IMR-90 (cell line): ENCODE measurements at regions not wholly inside any gene's neighbourhood (a gene's known extent, or its start where the extent isn't known, plus 50 kb on each side); places are given as distances from the start of the nearest gene placed in this dataset.

ENCODE experiments used
- ATAC-seq: fragments of 200-7000 bp; cut with Tn5 transposase; 2 replicates; pipeline ENCODE4 v1.9.1; 2020; ENCODE audit warnings: low read depth, mild to moderate bottlenecking, moderate library complexity
- BruUV-seq: library from RNA; stranded (reverse); fragments of 400-500 nt; replicated peaks from 2 replicates; lab custom pipeline; 2021; lab: Mats Ljungman, UMichigan
- CTCF ChIA-PET: fragments of 300-600 bp; formaldehyde crosslinking; extraction: SDS; loops from one replicate; lab custom pipeline; 2021; ENCODE audit warnings: antibody characterized with exemption; lab: Yijun Ruan, JAX
- POLR2A ChIA-PET: fragments of 300-600 bp; sonication (Branson Sonifier 250); formaldehyde crosslinking; loops from one replicate; lab custom pipeline; 2022; ENCODE audit warnings: antibody characterized with exemption; ENCODE audit not compliant: unreplicated experiment; lab: Charles Lee
- DNase-seq: peaks from one replicate; pipeline ENCODE4 v3.0.0; 2013
- H2AFZ ChIP-seq: replicated peaks from 2 replicates; pipeline ENCODE3; 2013; ENCODE audit warnings: low read length, mild to moderate bottlenecking; ENCODE audit not compliant: poor library complexity
- H2AK5ac ChIP-seq: 2 replicates; pipeline ENCODE4 v1.6.1; 2013; ENCODE audit warnings: low read depth, low read length, inconsistent platforms
- H2AK9ac ChIP-seq: replicated peaks from 2 replicates; pipeline ENCODE3; 2013; ENCODE audit warnings: mild to moderate bottlenecking, low read depth, low read length, moderate library complexity; ENCODE audit not compliant: poor library complexity
- H2BK120ac ChIP-seq: 2 replicates; pipeline ENCODE4 v1.6.1; 2013; ENCODE audit warnings: low read depth, low read length, inconsistent platforms
- H2BK15ac ChIP-seq: 3 replicates; pipeline ENCODE4 v1.6.1; 2013; ENCODE audit warnings: low read depth, low read length, inconsistent platforms
- H2BK20ac ChIP-seq: 2 replicates; pipeline ENCODE4 v1.6.1; 2013; ENCODE audit warnings: low read depth, mild to moderate bottlenecking, inconsistent platforms, low read length, moderate library complexity
- H2BK5ac ChIP-seq: 2 replicates; pipeline ENCODE4 v1.6.1; 2013; ENCODE audit warnings: mild to moderate bottlenecking, low read depth, low read length, inconsistent platforms; ENCODE audit not compliant: poor library complexity, severe bottlenecking
- H3K14ac ChIP-seq: replicated peaks from 2 replicates; pipeline ENCODE4 v1.6.1; 2013; ENCODE audit warnings: low read depth, low read length, inconsistent platforms
- H3K18ac ChIP-seq: 2 replicates; pipeline ENCODE4 v1.6.1; 2013; ENCODE audit warnings: low read depth, low read length, control low read depth
- H3K23ac ChIP-seq: 2 replicates; pipeline ENCODE4 v1.6.1; 2013; ENCODE audit warnings: low read depth, low read length, inconsistent platforms
- H3K27ac ChIP-seq: 2 replicates; pipeline ENCODE4 v1.5.1; 2013; ENCODE audit warnings: mild to moderate bottlenecking, control low read depth, low read length; ENCODE audit not compliant: insufficient read depth
- H3K27me3 ChIP-seq: 2 replicates; pipeline ENCODE4 v1.6.1; 2013; ENCODE audit warnings: low read length; ENCODE audit not compliant: control insufficient read depth, insufficient read depth
- H3K36me3 ChIP-seq: 2 replicates; pipeline ENCODE4 v1.6.1; 2013; ENCODE audit warnings: low read length, mixed read lengths; ENCODE audit not compliant: control insufficient read depth, insufficient read depth
- H3K4ac ChIP-seq: 2 replicates; pipeline ENCODE4 v1.6.1; 2013; ENCODE audit warnings: low read depth, low read length, inconsistent platforms
- H3K4me1 ChIP-seq: 2 replicates; pipeline ENCODE4 v1.6.1; 2013; ENCODE audit warnings: low read length, mixed read lengths; ENCODE audit not compliant: control insufficient read depth, insufficient read depth
- H3K4me2 ChIP-seq: 2 replicates; pipeline ENCODE4 v1.6.1; 2013; ENCODE audit warnings: low read depth, mild to moderate bottlenecking, control low read depth, low read length, moderate library complexity
- H3K4me3 ChIP-seq: 2 replicates; pipeline ENCODE4 v1.5.1; 2013; ENCODE audit warnings: low read depth, mild to moderate bottlenecking, control low read depth, low read length, moderate library complexity; ENCODE audit not compliant: insufficient read depth
- H3K56ac ChIP-seq: 2 replicates; pipeline ENCODE4 v1.6.1; 2013; ENCODE audit warnings: low read length, inconsistent platforms; ENCODE audit not compliant: insufficient read depth; ENCODE audit errors: extremely low read depth
- H3K79me1 ChIP-seq, 2 experiments: 2 replicates each; pipeline ENCODE4 v1.6.1; 2013; ENCODE audit warnings: low read length in 2 of 2, inconsistent platforms in 1 of 2, low read depth in 1 of 2
- H3K9ac ChIP-seq: 2 replicates; pipeline ENCODE4 v1.6.1; 2013; ENCODE audit warnings: low read depth, low read length, control low read depth
- H3K9me1 ChIP-seq: 2 replicates; pipeline ENCODE4 v1.6.1; 2013; ENCODE audit warnings: low read length, inconsistent platforms; ENCODE audit not compliant: insufficient read depth
- H3K9me3 ChIP-seq: 2 replicates; pipeline ENCODE4 v1.6.1; 2013; ENCODE audit warnings: low read length; ENCODE audit not compliant: control insufficient read depth, insufficient read depth
- H4K20me1 ChIP-seq: 2 replicates; pipeline ENCODE4 v1.6.1; 2013; ENCODE audit warnings: low read length, inconsistent platforms; ENCODE audit not compliant: insufficient read depth
- H4K5ac ChIP-seq: 2 replicates; pipeline ENCODE4 v1.6.1; 2013; ENCODE audit warnings: mild to moderate bottlenecking, low read depth, low read length, control low read depth
- H4K8ac ChIP-seq, 2 experiments: 2 replicates each; pipeline ENCODE4 v1.6.1; 2013; ENCODE audit warnings: low read depth in 2 of 2, low read length in 2 of 2, control low read depth in 1 of 2, inconsistent platforms in 1 of 2
- H4K91ac ChIP-seq: 2 replicates; pipeline ENCODE4 v1.6.1; 2013; ENCODE audit warnings: low read depth, low read length, inconsistent platforms; ENCODE audit not compliant: insufficient read depth
- CEBPB ChIP-seq: IDR thresholded peaks from 2 replicates; pipeline ENCODE4 v1.6.1; 2012; ENCODE audit warnings: low read depth, low read length, improper control_type of control experiment
- FOS ChIP-seq: fragments of 150-350 bp; IDR thresholded peaks from 2 replicates; pipeline ENCODE4 v1.6.1; 2016; ENCODE audit warnings: low read depth, low read length
- MXI1 ChIP-seq: IDR thresholded peaks from 2 replicates; pipeline ENCODE4 v1.6.1; 2012; ENCODE audit warnings: low read depth, mild to moderate bottlenecking, low read length, moderate library complexity, borderline replicate concordance
- NFE2L2 ChIP-seq: fragments of 150-350 bp; IDR thresholded peaks from 2 replicates; pipeline ENCODE4 v1.6.1; 2016; ENCODE audit warnings: low read depth, mild to moderate bottlenecking, low read length
- RAD21 ChIP-seq: IDR thresholded peaks from 2 replicates; pipeline ENCODE4 v1.6.1; 2012; ENCODE audit warnings: low read length, improper control_type of control experiment
- SMC3 ChIP-seq: fragments of 150-350 bp; IDR thresholded peaks from 2 replicates; pipeline ENCODE4 v1.6.1; 2016; ENCODE audit warnings: low read depth, mild to moderate bottlenecking, antibody characterized with exemption, low read length, moderate library complexity
- WGBS, 2 experiments: methylation state at CpG; one replicate each; pipeline versions ENCODE4 v1.1.5 to v1.1.7; 2013; ENCODE audit warnings: missing lambda C conversion rate in 2 of 2; ENCODE audit not compliant: insufficient read length in 1 of 2; ENCODE audit errors: extremely low coverage in 2 of 2; 5-methylcytosine and 5-hydroxymethylcytosine counted together
- dilution Hi-C: fragments of 300-500 bp; cut with HindIII; formaldehyde crosslinking; loops from one replicate; pipeline ENCODE4 v1.14.3; 2018; ENCODE audit warnings: low sequenced_read_pairs; ENCODE audit not compliant: unreplicated experiment
- in situ Hi-C: fragments of 300-500 bp; cut with MboI; formaldehyde crosslinking; loops from 3 replicates; pipeline ENCODE4 v1.14.3; 2019; ENCODE audit warnings: low sequenced_read_pairs, inconsistent platforms, mixed read lengths
- intact Hi-C: fragments of 100-400 bp; cut with micrococcal nuclease; formaldehyde crosslinking; loops from 2 replicates; pipeline ENCODE4 v1.10.0; 2022
- TF ChIP-seq, protein P1 (sequence below): fragments of 150-350 bp; IDR thresholded peaks from 2 replicates; pipeline ENCODE4 v1.6.1; 2017; ENCODE audit warnings: mild to moderate bottlenecking, antibody characterized with exemption, low read length, low read depth
- TF ChIP-seq, protein P2 (sequence below): fragments of 150-350 bp; IDR thresholded peaks from 2 replicates; pipeline ENCODE4 v1.6.1; 2016; ENCODE audit warnings: low read depth, mild to moderate bottlenecking, low read length, moderate library complexity, borderline replicate concordance
- TF ChIP-seq, protein P3 (sequence below): conservative IDR thresholded peaks from 2 replicates; pipeline ENCODE4 v1.5.1; 2012; ENCODE audit warnings: mild to moderate bottlenecking, low read depth, low read length, improper control_type of control experiment

DNA sequence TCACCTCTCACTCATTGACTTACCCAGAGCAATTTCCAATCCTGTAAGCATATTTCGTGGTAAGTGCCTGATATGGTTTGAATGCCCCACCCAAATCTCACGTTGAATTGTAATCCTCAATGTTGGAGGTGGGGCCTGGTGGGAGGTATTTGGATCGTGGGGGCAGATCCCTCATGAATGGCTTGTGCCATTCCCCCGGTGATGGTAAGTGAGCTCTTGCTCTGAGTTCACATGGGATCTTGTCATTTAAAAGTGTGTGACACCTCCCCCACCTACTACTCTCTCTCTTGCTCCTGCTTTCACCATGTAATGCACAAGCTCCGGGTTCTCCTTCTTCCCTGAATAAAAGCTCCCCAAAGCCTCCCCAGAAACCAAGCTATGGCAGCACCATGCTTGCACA, 1165.5 kb downstream of the CDH12 start:
- no peak overlapping the region for H3K18ac ChIP-seq
- no peak overlapping the region for H4K91ac ChIP-seq
- 100% methylated on average over 1 of the region's 5 CpGs; no CpG with 5 or more reads in 1 of the 2 experiments for WGBS, 2 experiments
- in situ Hi-C loops, result no loop called here
- CTCF ChIA-PET, result no interaction called here
- no peak overlapping the region for H3K27ac ChIP-seq
- H2AK9ac ChIP-seq, result no peak overlapping the region
- no peak overlapping the region for H2BK120ac ChIP-seq
- H3K23ac ChIP-seq, result no peak overlapping the region
- no peaks in the 10 kb centered on the region for H3K9me3 ChIP-seq
- POLR2A ChIA-PET, result no interaction called here
- dilution Hi-C loops, result no loop called here
- H3K4me3 ChIP-seq, result no peak overlapping the region
- intact Hi-C loops, result no loop called here
- peaks cover 1% of the 10 kb centered on the region; the same call in 1 of the 2 replicates for H3K4me1 ChIP-seq
- no peak overlapping the region for H3K4ac ChIP-seq
- no peak overlapping the region for H3K9ac ChIP-seq
- no TSS peak for BruUV-seq
- H3K14ac ChIP-seq, result no peak overlapping the region
- H2AFZ ChIP-seq, result no peak overlapping the region
- H3K36me3 ChIP-seq, result no peaks in the 10 kb centered on the region
- H2BK5ac ChIP-seq, result no peak overlapping the region
- H2AK5ac ChIP-seq, result no peak overlapping the region
- H3K56ac ChIP-seq, result no peak overlapping the region
- no peak overlapping the region for H3K4me2 ChIP-seq
- no peak overlapping the region for H2BK15ac ChIP-seq
- DNase-seq (no peak), ATAC-seq (no peak)
- no peaks in the 10 kb centered on the region for H3K79me1 ChIP-seq
- H2BK20ac ChIP-seq, result no peak overlapping the region
- H3K27me3 ChIP-seq, result no peaks in the 10 kb centered on the region
- H4K5ac ChIP-seq, result no peak overlapping the region
- H4K20me1 ChIP-seq, result no peaks in the 10 kb centered on the region
- H4K8ac ChIP-seq, result no peak overlapping the region
- H3K9me1 ChIP-seq, result no peaks in the 10 kb centered on the region
- TF ChIP-seq FOS, result no peak
- TF ChIP-seq SMC3, result no peak
- TF ChIP-seq RAD21, result no peak
- TF ChIP-seq, protein P1, sequence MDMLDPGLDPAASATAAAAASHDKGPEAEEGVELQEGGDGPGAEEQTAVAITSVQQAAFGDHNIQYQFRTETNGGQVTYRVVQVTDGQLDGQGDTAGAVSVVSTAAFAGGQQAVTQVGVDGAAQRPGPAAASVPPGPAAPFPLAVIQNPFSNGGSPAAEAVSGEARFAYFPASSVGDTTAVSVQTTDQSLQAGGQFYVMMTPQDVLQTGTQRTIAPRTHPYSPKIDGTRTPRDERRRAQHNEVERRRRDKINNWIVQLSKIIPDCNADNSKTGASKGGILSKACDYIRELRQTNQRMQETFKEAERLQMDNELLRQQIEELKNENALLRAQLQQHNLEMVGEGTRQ, result no peak
- TF ChIP-seq MXI1, result no peak
- TF ChIP-seq, protein P2, sequence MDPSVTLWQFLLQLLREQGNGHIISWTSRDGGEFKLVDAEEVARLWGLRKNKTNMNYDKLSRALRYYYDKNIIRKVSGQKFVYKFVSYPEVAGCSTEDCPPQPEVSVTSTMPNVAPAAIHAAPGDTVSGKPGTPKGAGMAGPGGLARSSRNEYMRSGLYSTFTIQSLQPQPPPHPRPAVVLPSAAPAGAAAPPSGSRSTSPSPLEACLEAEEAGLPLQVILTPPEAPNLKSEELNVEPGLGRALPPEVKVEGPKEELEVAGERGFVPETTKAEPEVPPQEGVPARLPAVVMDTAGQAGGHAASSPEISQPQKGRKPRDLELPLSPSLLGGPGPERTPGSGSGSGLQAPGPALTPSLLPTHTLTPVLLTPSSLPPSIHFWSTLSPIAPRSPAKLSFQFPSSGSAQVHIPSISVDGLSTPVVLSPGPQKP, result no peak
- TF ChIP-seq, protein P3, sequence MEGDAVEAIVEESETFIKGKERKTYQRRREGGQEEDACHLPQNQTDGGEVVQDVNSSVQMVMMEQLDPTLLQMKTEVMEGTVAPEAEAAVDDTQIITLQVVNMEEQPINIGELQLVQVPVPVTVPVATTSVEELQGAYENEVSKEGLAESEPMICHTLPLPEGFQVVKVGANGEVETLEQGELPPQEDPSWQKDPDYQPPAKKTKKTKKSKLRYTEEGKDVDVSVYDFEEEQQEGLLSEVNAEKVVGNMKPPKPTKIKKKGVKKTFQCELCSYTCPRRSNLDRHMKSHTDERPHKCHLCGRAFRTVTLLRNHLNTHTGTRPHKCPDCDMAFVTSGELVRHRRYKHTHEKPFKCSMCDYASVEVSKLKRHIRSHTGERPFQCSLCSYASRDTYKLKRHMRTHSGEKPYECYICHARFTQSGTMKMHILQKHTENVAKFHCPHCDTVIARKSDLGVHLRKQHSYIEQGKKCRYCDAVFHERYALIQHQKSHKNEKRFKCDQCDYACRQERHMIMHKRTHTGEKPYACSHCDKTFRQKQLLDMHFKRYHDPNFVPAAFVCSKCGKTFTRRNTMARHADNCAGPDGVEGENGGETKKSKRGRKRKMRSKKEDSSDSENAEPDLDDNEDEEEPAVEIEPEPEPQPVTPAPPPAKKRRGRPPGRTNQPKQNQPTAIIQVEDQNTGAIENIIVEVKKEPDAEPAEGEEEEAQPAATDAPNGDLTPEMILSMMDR, result no peak
- no peak for TF ChIP-seq NFE2L2
- TF ChIP-seq CEBPB, result no peak
